T-helper 1 cell (primary cell): ENCODE measurements at regions not wholly inside any gene's neighbourhood (a gene's known extent, or its start where the extent isn't known, plus 50 kb on each side); places are given as distances from the start of the nearest gene placed in this dataset.
A peak's percentile ranks its signal among the peaks of the same experiment; 100 is the strongest.

Source experiments
- DNase-seq, 5 donors: peaks; one replicate each; pipeline ENCODE4 v3.0.0-alpha.2; 2012 to 2020

DNA sequence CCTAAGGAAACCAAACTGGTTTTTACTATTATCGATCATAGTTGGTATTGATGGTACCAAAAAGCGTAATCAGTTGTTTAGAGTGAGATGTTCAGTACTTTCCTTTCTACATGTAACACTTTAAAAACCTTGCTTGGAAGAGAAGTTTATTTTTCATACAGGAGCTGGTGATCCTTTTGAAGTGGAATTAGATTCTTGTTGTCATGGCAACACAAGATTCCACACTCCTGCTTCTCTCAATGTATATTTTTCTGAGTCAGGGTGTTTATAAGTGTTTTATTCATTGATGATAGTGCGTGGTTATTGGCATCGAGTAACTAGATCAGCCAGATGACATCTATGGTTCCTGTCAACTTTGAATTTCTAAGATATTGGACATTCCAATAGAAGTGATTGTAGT lies 181.1 kb upstream of the CHD1 start:
- DNase-seq = no peak

DNA sequence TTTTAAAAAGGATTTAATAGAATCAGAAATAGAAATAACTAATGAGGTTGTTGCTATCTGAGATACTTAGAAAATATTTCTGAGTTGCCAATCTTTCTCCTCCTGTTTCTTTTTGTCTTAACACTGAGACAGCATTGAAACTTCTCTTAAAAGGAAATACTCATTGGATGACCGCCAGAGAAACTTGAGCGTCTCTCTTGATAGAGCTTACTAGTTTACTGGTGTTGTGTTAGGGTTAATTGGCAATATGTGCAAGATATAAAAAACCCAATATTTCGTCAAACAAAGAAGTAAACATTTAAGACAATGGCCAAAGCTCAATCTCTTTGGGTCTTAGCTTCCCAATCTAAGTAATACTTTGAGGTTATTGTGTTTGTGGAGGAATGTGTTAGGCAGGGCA lies 176.4 kb upstream of the CHD1 start:
- no peak for DNase-seq

DNA sequence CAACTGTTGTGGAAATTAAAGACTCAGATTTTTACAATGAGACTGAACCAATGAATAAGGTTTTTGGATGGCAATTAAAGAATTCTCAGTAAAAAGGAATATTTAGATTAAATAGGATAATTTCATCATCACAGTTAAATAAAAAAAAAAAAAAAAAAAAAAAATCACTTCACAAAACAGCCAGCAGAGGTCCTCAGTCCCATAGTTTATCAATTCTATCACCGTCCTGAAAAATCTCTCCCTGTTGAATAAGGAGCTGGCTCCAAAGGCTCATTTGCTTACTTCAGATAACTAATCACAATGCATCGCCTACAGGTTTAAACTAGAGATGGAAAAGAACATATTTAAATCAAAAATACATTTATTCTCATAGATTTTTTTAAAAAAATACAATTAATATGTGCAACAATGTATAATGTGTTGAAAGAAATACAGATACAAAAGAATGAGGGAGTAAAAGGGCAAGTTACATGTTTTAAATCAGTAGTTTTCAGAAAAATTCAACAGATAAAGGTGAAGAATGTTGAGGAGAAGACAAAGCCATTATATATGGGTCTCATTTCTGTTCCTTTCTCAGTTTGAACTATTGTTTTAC lies 175.8 kb upstream of the CHD1 start:
- peak in 1 of 5 donors; percentile 3 for DNase-seq

DNA sequence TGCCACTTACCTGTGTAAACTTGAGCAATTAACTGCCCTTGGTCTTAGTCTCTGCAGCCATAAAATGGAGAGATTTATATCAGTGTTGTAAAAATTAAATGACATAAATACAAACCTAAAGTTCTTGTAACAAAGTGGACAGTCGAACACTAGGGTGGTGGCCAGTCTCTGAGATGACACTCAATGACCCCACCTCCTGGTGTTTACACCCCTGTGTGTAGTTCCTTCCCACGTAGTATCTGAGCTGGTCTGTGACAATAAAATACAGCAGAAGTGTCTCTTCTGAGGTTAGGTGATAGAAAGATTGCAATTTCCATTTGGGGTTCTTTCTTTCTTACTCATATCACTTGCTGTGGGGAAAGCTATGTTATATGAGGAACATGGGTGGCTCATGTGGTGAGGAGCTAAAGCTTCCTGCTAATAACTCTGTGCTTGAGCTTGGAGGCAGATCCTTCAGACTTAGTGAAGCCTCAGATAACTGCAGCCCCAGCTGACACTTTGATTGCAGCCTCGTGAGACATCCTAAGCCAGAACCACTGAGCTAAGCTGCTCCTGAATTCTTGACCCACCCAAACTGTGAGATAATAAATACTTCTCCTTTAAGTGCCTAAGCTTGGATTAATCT lies 173.4 kb upstream of the CHD1 start:
- no peak for DNase-seq

DNA sequence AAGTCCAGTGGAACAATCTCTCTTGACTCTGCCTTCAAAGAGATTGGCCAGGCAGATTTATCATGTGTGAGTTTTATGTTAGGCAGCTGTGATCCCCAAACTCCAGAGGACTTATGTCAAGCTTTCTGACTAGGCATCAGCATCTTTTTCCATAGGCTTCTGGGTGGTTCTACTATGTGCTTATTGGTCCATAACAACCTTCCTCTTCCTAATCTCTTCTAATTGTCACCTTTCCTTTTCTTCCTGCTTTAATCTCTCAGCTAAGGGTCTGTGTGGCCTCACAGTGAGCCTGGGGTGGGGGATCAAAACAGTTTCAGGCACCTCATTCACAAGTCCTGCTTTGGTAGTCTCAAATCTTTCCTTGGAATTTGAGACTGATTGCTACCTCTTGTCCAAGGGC lies 170.9 kb upstream of the CHD1 start:
- no peak for DNase-seq

DNA sequence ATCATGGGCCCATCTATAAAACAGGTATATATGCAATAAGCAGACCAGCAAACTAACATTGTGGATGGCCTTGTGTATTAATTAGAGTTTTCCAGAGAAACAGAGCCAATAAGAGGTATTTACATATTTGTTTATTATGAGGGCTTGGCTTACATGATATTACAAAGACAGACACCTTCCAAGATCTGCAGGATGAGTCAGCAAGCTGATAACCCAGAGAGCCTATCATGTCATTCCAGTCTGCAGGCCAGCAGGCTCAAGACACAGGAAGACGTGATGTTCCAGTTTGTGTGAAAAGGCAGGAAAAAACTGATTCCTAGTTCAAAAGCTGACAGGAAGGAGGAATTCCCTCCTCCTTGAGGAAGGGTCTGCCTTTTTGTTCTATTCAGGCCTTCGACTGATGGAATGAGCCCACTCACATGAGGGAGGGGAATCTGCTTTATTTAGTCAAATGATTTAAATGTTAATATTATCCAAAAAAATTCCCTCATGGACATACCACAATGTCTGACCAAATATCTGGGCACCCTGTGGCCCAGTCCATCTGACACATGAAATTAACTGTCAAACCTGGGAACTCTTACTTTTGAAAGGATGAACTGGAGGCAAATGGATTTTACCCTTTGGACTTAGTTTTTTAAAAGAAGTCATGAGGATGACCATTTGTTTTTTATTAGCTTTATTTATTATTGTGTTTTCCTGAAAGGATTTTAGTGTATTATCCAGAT lies 161.2 kb upstream of the CHD1 start:
- no peak for DNase-seq

DNA sequence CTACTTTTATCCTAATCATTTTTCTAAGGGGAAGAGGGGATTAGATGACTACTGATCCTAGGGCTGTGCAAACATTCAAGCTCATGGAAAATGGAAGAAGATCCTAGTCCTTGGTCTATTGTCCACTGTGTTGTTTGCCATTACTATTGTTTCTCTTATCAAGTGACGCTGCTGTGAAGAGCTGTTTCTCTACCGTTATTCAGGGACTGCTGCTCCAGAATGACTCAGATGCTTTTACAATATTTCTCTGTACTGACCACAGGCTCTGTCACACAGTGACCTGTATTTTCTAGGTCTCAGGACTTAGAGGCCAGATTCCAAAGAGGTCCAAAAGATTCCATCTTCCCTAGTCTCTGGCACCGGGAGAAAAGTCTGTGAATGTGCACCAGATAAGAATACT lies 159.5 kb upstream of the CHD1 start:
- DNase-seq = no peak

DNA sequence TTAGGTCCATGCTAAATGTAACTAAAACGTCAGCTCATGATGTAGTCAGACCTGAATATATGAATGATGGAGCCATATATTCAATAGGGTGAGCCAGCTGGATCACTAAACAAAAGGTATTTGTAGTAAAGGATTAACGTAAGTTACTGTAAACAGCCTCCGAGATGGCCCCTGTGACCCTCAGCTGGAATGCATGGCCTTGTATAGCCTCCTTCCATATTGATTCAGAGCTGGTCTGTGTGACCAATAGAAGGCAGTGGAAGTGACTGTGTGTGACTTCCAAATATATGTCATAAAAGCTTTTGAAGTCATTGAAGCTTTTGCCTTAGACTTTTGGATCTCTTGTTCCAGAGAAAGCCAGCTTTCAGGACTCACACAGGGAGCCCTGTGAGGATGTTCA lies 154.4 kb upstream of the CHD1 start:
- no peak for DNase-seq

DNA sequence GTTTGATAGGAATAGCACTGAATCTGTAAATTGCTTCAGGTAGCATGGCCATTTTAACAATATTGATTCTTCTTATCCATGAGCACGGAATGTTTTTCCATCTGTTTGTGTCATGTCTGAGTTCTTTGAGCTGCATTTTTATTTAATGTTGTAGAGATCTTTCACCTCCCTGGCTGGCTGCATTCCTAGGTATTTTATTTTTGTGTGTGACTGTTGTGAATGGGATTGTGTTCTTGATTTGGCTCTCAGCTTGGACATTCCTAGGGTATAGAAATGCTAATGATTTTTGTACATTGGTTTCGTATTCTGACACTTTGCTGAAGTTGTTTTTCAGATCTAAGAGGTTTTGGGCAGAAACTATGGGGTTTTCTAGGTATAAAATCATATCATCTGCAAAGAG lies 152.9 kb upstream of the CHD1 start:
- no peak for DNase-seq

DNA sequence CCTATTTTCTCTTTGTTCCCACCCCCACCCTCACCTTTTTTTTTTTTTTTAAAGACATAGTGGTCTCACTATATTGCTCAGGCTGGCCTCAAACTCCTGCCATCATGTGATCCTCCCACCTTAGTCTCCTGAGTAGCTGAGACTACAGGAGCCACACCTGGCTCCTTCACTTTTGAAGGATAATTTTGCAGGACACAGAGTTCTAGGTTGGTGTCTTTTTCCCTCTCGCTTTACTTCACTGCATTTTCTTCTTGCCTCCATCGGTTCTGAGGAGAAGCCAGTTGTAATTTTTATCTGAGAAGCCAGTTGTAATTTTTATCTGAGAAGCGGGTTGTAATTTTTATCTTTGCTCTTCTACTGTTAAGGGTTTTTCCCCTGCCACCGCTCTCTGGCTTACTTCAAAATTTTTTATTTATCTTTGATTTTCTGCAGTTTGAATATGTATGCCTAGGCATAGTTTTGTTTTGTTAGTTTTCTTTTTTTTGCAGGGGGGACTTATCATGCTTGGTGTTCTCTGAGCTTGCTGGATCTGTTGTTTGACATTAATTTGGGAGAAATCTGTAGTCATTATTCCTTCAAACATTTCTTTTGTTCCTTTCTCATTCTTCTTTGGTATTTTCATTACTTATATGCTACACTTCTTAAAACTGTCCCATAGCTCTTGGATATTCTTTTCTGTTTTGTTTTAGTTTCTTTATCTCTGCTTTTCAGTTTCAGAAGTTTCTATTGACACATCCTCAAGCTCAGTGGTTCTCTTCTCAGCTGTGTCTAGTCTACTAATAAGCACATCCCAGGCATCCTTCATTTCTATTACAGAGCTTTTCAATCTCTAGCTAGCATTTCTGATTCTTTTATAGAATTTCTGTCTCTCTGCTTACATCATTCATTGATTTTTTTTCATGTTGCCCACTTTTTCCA lies 148.2 kb upstream of the CHD1 start:
- no peak for DNase-seq

DNA sequence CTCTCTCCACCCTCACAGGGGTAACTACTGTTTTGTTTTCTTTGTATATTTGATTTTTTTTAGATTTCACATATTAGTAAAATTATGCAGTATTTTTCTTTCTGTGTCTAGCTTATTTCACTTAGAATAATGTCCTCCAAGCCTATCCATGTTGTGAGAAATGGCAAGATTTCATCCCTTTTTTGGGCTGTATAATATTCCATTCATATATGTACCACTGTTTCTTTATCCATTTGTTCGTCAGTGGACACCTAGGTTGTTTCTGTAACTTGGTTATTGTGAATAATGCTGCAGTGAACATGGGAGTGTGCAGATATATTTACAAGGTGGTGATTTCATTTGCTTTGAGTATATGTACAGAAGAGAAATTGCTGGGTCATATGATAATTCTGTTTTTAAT lies 144.0 kb upstream of the CHD1 start:
- DNase-seq = no peak

DNA sequence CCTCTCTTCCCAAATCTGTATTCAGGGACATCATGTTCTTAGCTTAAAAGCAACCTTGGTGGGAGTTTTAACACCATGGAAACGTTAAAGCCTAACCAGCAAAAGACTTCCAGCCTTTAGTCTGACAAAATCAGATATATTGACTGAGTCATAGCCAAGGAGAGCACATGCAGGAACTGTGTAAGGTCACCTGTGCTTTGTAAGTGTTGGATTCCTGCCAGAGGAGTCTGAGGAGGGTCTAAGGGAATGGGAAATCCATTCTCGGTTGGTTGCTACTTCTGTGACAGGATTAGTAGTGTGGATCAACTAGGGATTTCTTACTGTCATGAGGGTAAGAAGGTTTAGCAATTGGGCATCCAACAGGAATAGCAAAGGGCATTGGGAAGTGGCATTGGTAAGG lies 142.0 kb upstream of the CHD1 start:
- no peak for DNase-seq

DNA sequence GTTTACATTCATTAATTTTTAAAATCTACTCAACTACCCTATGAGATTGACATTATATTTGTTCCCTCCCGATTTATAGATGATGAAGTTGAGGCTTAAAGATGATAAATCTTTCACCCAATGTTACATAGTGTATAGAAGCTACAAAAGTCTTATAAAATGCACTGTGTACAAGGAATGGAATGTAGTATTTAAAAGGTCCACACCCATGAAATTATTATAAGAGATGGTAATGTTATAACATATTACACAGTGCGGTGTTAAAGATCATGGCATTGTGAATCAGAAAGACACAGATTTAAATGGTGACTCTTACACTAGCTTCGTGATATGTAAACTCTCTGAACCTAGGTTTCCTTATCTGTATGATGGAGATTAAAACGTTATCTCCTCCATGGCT lies 141.6 kb upstream of the CHD1 start:
- no peak for DNase-seq

DNA sequence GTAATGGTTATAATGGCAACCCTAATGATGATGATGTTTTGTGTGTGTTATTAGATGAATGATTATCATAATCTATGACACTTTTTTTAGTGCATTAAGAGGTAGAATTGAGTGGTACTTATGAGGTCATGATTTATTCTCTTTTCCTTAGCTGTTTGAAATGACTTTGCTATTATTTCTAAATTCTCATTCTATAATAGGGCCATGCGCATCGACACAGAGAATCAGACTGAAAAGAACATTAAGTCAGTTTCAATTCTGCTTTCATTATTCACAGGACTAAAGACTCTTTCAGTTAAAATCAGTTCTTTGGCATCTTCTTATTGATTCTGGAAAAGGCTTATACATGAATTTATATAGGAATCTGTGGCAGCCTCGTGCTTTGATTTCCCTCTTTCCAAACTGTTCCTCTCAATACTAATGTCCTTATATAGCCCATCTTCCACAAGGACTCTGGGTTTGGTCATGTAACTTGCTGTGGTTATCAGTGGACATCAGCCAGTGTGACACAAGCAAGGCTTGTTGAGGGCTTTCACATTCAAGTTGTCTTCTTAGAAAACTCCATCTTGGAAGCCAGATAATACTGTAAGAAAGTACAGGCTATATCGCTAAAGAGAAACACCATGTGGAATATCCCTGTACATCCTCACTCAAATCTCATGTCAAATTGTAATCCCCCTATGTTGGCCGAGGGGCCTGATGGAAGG lies 140.3 kb upstream of the CHD1 start:
- no peak for DNase-seq

DNA sequence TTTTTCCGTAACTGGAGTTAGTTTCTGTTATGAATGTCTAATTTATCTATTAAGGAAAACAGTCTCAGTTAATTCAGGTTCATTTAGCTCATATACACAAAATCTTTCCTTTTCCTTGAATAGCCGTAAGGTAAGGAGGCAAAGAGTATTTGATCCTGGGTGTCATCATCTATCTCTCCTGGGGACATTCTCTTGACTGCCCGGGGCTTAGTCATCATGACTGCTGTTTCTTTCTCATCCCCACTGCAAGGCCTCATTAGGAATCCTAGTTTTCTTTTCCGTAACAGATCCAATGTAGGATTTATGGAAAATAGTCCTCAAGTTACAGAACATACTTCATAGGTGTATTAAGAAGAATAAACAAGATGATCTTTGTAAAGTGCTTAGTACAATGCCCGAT lies 134.9 kb upstream of the CHD1 start:
- DNase-seq = no peak

DNA sequence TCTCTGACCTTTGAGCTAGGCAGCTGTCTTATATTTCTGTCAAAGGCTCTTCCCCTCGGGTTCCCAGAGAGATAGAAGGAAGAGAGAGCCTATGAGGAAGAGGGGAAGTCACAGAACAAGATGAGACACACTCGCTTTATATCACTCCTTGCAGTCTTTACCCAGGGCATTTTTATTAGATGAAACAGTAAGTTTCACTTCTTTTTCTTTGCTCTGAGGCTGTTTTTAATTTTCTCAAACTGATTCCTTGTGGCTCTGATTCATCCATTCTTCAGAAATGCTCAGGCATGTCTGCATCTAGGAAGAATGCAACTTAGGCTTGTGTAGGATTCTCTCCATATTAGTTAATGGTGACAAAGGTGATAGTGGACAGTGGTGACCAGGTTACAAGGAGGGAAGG lies 132.9 kb upstream of the CHD1 start:
- no peak for DNase-seq

DNA sequence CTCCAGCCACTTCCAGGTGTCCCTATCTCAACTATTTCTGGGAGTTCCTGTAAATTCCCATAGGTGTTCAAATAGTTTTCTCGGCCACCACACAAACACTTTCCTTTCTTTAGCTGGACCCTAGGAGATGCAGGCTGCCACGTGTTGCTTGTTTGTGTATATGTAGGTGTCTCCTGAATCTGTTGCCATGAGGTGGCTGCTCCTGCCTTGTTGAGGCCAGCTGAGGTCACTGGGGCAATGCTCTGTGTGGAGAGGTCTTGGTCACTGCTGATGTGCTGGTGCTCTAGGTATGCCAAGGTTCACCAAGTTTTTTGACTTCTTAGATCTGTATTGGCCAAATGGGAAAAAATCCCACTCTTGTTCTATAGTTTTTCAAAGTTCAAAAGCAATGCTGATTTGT lies 132.5 kb upstream of the CHD1 start:
- DNase-seq = no peak

DNA sequence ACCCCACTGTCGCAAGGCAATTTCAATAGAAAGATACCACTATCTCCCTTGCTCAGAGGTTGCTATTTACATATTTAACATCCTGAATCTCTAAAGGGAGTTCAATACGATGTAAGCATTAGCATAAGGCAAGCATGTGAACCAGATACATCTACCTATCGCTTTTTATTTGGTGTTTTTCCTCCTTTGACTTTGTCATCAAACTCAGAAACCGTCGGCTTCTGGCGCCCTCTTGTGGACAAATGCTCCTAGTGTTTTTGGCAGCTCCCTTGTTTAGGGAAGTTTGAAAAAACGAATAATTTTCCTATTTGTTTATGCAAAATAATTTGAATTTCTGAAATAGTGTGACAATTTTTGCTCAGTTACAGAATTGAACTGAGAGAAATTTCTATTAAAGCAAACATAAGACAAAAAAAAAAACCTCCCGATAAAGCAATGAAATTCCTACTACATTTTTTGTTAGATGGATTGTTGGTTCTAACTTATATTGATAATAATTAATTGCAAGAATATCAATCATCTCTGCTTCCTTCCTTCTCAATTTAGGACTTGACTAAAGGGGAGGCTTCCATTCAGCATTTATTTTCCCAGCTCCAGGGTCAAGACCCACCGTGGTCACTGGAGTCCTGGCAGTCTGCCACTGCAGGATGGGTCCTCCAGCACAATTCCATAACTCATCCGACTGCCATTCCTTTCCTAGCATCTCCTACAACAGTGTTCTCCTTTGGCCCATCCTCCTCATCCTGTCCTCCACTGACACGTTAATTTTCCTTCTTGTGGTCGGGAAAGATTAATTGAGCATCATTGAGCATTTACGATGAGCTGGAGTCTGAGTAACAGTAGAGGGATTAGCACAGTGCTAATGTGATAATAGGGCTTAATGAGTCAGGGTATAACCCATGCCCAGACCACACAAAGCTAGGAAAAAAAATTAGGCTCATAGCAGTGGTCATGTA lies 131.8 kb upstream of the CHD1 start:
- DNase-seq = peak; percentile 54 to 87 (median 73)

DNA sequence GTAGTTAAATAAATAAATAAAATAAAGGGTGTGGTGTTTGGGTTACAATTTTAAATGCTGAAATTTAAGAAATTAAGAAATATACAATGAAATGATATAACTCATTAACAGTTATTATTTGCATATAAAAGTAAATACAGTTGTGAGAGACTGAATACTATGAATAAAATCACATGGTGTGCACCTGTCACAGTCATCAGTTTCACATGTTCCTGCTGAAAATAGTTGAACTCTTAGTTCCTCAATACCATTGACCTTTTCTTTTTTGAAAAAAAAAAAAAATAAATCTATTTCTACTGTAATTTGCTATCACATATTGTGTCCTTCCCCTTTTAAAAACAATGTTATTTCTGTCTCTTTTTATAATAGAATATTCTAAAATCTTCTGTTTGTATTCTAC lies 130.9 kb upstream of the CHD1 start:
- DNase-seq = no peak

DNA sequence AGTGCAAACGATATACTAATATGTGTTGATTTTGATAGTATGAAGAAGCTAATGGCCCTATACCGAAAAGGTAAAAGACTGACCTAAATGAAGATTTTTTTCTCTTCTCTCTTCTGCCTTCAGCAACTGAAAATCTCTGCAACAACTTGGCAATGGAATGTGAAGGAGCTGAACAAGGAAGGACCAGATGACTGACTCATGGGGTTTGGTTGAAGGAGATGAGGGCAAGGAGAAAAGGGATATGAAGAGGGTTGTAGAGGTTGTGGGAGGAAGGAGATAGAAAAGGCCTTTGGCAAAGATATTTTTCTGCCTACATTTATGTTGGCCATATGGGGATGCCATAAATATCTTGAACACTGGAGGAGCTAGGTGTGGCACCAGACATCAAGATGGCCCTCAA lies 129.7 kb upstream of the CHD1 start:
- no peak for DNase-seq

DNA sequence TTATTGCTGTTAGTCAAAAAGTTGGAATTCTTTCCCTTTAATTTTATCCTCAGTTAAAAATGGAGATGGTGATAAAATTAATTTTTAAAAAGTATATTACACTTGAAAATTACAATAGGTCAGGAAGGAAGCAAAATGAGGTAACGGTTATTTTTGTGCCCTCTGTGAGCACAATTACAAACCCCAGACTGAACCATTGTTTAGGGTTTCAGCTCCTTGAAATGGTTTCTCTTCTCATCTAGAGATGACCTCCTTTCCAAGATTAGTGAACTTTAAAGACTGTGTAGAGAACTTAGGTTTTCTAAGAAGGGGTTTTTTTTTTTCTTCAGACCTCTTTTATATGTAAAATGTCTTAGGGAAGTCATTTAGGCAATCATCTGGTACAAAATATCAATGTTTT lies 126.2 kb upstream of the CHD1 start:
- DNase-seq = no peak

DNA sequence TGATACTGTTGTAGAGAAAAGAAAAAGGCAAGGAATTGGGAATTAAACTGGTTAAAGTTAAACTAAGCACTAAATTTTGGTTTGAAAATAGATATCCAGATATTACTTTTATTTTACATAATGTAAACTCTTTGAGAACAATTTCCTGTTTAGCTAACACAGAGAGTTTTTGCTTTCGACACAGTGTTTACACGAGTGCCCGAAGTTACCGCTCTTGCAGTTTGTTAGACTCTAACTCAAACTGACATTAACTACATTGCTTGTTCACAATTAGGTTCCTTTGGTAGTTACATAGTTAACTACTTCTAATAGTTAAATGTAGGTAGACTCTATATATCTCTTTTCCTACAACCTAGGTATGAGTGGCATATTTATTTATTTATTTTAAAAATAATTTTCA lies 117.1 kb upstream of the CHD1 start:
- no peak for DNase-seq
